T-helper 2 cell treated with Interferon-gamma antibody and Interleukin-4, amounts not matched to agents 5 μg/mL and 100 μg/mL, for 36 hours (primary cell): ENCODE measurements at regions not wholly inside any gene's neighbourhood (a gene's known extent, or its start where the extent isn't known, plus 50 kb on each side); places are given as distances from the start of the nearest gene placed in this dataset.

Experiments used
- DNase-seq: peaks from one replicate; pipeline ENCODE4 v3.0.0; 2021; ENCODE audit warnings: low spot score
- H3K27ac Mint-ChIP-seq: one replicate; pipeline ENCODE4 v1.8.0; 2021; ENCODE audit warnings: mild to moderate bottlenecking, mixed read lengths
- H3K27me3 Mint-ChIP-seq: one replicate; pipeline ENCODE4 v1.8.0; 2021; ENCODE audit warnings: low read depth, mixed read lengths
- H3K36me3 Mint-ChIP-seq: one replicate; pipeline ENCODE4 v1.8.0; 2021; ENCODE audit warnings: low read depth, mixed read lengths
- H3K4me1 Mint-ChIP-seq: one replicate; pipeline ENCODE4 v1.8.0; 2021; ENCODE audit warnings: low read depth, mixed read lengths
- H3K4me3 Mint-ChIP-seq: one replicate; pipeline ENCODE4 v1.8.0; 2022; ENCODE audit warnings: mild to moderate bottlenecking, moderate library complexity, mixed read lengths
- H3K9me3 Mint-ChIP-seq: one replicate; pipeline ENCODE4 v1.8.0; 2021; ENCODE audit warnings: mixed read lengths

- Mint-ChIP-seq H3K36me3 (no peaks in the 10 kb centered on the region), H3K27ac (no peak overlapping the region), H3K9me3 (no peaks in the 10 kb centered on the region), H3K4me3 (no peak overlapping the region), H3K4me1 (no peaks in the 10 kb centered on the region), H3K27me3 (no peaks in the 10 kb centered on the region)
- DNase-seq = no peak
Measured at GRCh38 chr4:175970724-175971123, 94.9 kb upstream of the WDR17 start.

- Mint-ChIP-seq H3K27me3 (no peaks in the 10 kb centered on the region), H3K4me3 (no peak overlapping the region), H3K4me1 (no peaks in the 10 kb centered on the region), H3K36me3 (no peaks in the 10 kb centered on the region), H3K9me3 (no peaks in the 10 kb centered on the region), H3K27ac (no peak overlapping the region)
- DNase-seq = no peak
Measured at GRCh38 chr4:175971388-175972179, 94.1 kb upstream of the WDR17 start.

- H3K27ac Mint-ChIP-seq = no peak overlapping the region
- no peak for DNase-seq
- H3K27me3 Mint-ChIP-seq = no peaks in the 10 kb centered on the region
- no peaks in the 10 kb centered on the region for H3K4me1 Mint-ChIP-seq
- no peaks in the 10 kb centered on the region for H3K9me3 Mint-ChIP-seq
- no peak overlapping the region for H3K4me3 Mint-ChIP-seq
- H3K36me3 Mint-ChIP-seq = no peaks in the 10 kb centered on the region
Measured at GRCh38 chr4:175973027-175973923, 92.4 kb upstream of the WDR17 start.

- no peaks in the 10 kb centered on the region for H3K9me3 Mint-ChIP-seq
- H3K4me1 Mint-ChIP-seq = no peaks in the 10 kb centered on the region
- no peaks in the 10 kb centered on the region for H3K36me3 Mint-ChIP-seq
- DNase-seq = no peak
- H3K4me3 Mint-ChIP-seq = no peak overlapping the region
- H3K27me3 Mint-ChIP-seq = no peaks in the 10 kb centered on the region
- H3K27ac Mint-ChIP-seq = no peak overlapping the region
Measured at GRCh38 chr4:175983636-175984035, 82.0 kb upstream of the WDR17 start.

- Mint-ChIP-seq H3K27me3 (no peaks in the 10 kb centered on the region), H3K27ac (no peak overlapping the region), H3K4me1 (no peaks in the 10 kb centered on the region), H3K4me3 (no peak overlapping the region), H3K9me3 (no peaks in the 10 kb centered on the region), H3K36me3 (no peaks in the 10 kb centered on the region)
- no peak for DNase-seq
Measured at GRCh38 chr4:175986668-175987067, 79.0 kb upstream of the WDR17 start.

- Mint-ChIP-seq H3K36me3 (no peaks in the 10 kb centered on the region), H3K27me3 (no peaks in the 10 kb centered on the region), H3K27ac (no peak overlapping the region), H3K9me3 (no peaks in the 10 kb centered on the region), H3K4me3 (no peak overlapping the region), H3K4me1 (no peaks in the 10 kb centered on the region)
- DNase-seq = no peak
Measured at GRCh38 chr4:175988511-175988910, 77.1 kb upstream of the WDR17 start.

- Mint-ChIP-seq H3K4me1 (no peaks in the 10 kb centered on the region), H3K9me3 (no peaks in the 10 kb centered on the region), H3K27ac (no peak overlapping the region), H3K36me3 (no peaks in the 10 kb centered on the region), H3K4me3 (no peak overlapping the region), H3K27me3 (peaks cover 18% of the 10 kb centered on the region)
- DNase-seq = no peak
Measured at GRCh38 chr4:175996206-175996605, 69.4 kb upstream of the WDR17 start.

- Mint-ChIP-seq H3K9me3 (no peaks in the 10 kb centered on the region), H3K27me3 (peaks cover 27% of the 10 kb centered on the region), H3K4me3 (no peak overlapping the region), H3K4me1 (no peaks in the 10 kb centered on the region), H3K36me3 (no peaks in the 10 kb centered on the region), H3K27ac (no peak overlapping the region)
- DNase-seq = no peak
Measured at GRCh38 chr4:175997291-175997690, 68.3 kb upstream of the WDR17 start.

- H3K27me3 Mint-ChIP-seq = peaks cover 37% of the 10 kb centered on the region
- DNase-seq = no peak
- no peak overlapping the region for H3K4me3 Mint-ChIP-seq
- H3K36me3 Mint-ChIP-seq = no peaks in the 10 kb centered on the region
- H3K9me3 Mint-ChIP-seq = no peaks in the 10 kb centered on the region
- H3K4me1 Mint-ChIP-seq = peaks cover 4% of the 10 kb centered on the region
- no peak overlapping the region for H3K27ac Mint-ChIP-seq
Measured at GRCh38 chr4:175998782-175999181, 66.9 kb upstream of the WDR17 start.

GRCh38 chr4:175999944-176000343 is 65.7 kb upstream of the WDR17 start:
- no peak for DNase-seq
- Mint-ChIP-seq H3K9me3 (no peaks in the 10 kb centered on the region), H3K4me3 (no peak overlapping the region), H3K27ac (no peak overlapping the region), H3K36me3 (no peaks in the 10 kb centered on the region), H3K27me3 (peaks cover 37% of the 10 kb centered on the region), H3K4me1 (peaks cover 4% of the 10 kb centered on the region)

- H3K27ac Mint-ChIP-seq = no peak overlapping the region
- no peaks in the 10 kb centered on the region for H3K36me3 Mint-ChIP-seq
- DNase-seq = no peak
- peaks cover 4% of the 10 kb centered on the region for H3K4me1 Mint-ChIP-seq
- H3K9me3 Mint-ChIP-seq = no peaks in the 10 kb centered on the region
- H3K4me3 Mint-ChIP-seq = no peak overlapping the region
- H3K27me3 Mint-ChIP-seq = peaks cover 43% of the 10 kb centered on the region
Measured at GRCh38 chr4:176001151-176002006, 64.3 kb upstream of the WDR17 start.

GRCh38 chr4:176002007-176002613 is 63.5 kb upstream of the WDR17 start:
- H3K36me3 Mint-ChIP-seq = no peaks in the 10 kb centered on the region
- no peak overlapping the region for H3K27ac Mint-ChIP-seq
- peak overlapping the region; percentile 6 for H3K4me3 Mint-ChIP-seq
- H3K9me3 Mint-ChIP-seq = no peaks in the 10 kb centered on the region
- DNase-seq = no peak
- peaks cover 4% of the 10 kb centered on the region for H3K4me1 Mint-ChIP-seq
- peaks cover 43% of the 10 kb centered on the region for H3K27me3 Mint-ChIP-seq

- H3K36me3 Mint-ChIP-seq = no peaks in the 10 kb centered on the region
- peaks cover 4% of the 10 kb centered on the region for H3K4me1 Mint-ChIP-seq
- no peak for DNase-seq
- no peaks in the 10 kb centered on the region for H3K9me3 Mint-ChIP-seq
- peaks cover 28% of the 10 kb centered on the region for H3K27me3 Mint-ChIP-seq
- H3K4me3 Mint-ChIP-seq = no peak overlapping the region
- H3K27ac Mint-ChIP-seq = no peak overlapping the region
Measured at GRCh38 chr4:176005766-176006165, 59.9 kb upstream of the WDR17 start.
